Muscle of back (tissue), 3 donors: ENCODE measurements at regions not wholly inside any gene's neighbourhood (a gene's known extent, or its start where the extent isn't known, plus 50 kb on each side); places are given as distances from the start of the nearest gene placed in this dataset.
"Not testable (repeated sequence)": the region's sequence is repeated elsewhere in the genome, so short reads cannot be mapped to it uniquely, and the experiment has no call there.

ENCODE experiments used
- DNase-seq, 3 donors: peaks; one replicate each; pipeline versions ENCODE4 v3.0.0 to v3.0.0-alpha.2; 2013

GRCh38 chr22:23460517-23461031, 119.5 kb downstream of the IGLL1 start:
- DNase-seq = not testable (repeated sequence)

DNA sequence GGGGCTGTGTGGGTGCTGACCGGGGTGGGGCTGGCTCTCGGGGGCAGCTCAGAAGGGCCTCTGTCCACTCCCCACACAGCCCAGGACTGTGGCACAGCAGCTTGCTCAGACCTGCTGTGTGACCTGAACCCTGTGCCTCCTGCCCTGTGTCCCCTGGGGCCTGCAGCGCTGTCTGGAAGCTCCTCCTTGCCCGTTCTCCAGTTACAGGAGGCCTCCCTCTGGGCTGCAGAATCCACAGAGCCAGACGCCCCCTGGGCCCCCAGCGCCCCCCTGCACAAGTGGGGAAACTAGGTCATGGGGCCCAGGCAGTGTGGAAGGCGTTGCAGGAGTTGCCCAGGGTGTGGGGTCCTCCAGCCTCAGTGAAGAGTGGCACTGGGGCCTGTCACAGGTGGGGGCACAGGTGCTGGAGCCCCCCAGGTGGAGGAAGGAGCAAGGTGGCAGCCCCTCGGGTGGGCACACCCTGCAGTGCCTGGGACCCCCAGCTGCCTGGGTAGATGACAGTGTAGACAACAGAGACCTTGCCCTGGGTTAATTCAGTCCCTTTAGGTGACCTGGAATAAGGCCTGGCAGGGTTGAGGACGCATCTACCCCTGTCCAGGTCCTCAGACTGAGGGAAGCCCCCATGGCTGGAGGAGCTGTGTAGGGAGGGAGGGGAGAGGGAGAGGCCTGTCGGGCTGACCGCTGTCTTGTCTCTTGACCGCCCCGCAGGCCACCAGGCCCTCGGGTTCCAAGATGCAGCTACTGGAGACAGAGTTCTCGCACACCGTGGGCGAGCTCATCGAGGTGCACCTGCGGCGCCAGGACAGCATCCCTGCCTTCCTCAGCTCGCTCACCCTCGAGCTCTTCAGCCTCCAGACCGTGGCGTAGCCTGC, 120.2 kb downstream of the IGLL1 start:
- DNase-seq = not testable (repeated sequence)

GRCh38 chr22:23458663-23459541, 121.2 kb downstream of the IGLL1 start:
- no peak for DNase-seq

DNA sequence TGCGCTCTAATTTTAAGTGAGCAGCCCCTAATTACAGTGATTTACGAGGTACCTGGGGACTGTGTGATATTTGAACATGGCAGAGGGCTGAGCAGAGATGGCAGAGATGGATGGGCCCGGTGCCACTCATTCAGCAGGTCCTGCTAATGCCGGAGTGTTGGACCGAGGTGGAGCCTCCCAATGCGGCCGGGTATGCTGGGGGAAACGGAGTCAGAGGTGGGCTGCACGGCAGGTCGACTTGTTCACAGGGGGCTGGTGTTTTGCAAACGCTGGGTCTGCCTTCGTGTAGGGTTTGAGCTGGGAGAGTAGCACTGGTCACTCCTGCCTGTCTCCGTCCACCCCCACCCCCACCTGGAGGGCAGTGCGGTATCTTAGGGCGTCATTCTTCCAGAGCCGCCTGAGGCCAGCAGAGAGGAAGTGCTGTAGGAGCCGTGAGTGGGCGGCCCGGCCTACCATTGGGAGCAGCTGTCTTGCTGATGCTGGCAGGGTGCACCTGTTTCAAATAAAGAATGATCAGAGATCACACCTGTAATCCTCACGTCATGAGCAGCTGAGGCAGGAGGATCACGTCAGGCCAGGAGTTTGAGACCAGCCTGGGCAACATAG, 122.6 kb downstream of the IGLL1 start:
- no peak for DNase-seq

- DNase-seq = not testable (repeated sequence)
Observed at GRCh38 chr22:23456666-23457379, 123.3 kb downstream of the IGLL1 start.

DNA sequence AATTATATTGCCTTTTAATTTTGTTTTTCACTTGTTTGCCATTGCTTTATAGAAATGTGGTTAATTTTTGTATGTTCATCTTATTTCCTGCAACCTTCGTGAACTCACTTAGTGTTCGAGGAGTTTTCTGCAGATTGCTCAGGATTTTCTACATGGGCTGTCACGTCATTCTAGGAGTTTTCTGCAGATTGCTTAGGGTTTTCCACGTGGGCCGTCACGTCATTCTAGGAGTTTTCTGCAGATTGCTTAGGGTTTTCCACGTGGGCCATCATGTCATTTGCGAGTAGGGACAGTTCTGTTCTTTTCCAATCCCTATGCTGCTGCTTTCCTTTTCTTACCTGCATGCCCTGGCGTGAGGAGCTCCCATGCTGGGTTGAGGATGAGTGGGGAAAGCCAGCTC, 125.7 kb downstream of the IGLL1 start:
- not testable (repeated sequence) for DNase-seq

DNA sequence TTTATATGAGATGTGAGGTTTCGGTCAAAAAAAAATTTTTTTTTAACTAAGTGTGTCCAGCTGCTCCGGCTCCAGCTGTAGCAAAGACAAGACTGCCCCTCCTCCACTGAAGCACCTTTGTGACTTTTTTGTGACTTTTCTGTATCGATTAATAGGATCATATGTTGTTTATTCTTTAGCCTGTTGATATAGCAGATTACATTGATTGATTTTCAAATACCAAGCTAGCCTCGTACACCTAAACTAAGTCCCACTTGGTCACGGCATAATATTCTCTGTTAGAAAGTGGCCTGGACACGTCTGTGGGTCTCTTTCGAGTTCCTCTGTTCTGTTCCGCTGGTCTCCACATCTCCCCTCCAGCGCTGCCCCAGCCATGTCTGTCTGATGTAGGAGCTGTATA, 126.8 kb downstream of the IGLL1 start:
- DNase-seq = no peak

DNA sequence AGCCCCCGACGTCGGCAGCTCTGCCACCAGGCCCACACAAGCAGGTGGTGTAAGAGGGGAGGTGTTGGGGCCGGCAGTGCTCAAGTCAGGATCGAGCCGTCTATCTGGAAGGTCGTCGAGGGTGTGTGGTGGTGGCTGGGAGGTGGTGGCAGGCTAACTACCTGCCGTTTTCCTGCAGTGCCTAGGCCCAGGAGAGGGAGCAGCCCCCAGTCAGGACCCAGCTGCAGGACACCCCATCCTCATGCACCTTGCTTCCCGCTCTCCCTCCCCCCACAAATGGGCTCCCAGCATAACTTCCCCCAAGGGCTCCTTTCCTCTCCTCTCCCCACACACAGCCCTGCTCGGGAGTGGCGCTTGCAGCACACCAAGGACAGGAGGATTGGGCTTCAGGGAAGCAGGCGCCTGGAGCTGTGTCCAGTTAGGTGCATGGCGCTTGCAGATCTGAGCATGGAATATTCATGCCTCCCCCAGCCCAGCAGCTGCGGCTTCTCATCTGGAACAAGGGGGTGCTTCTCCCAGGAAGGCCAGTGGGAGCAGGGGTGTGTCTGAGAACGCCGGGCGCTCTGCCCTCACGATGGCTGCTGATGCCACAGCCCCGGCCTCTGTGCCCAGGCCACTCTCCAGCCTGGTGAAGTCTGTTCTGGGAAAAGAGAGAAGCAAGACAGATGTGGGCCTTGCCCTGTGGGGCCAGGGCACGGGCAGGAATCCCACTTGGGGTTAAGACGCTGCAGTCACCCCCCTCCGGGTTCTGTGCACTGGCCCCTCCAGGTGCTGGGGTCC, 127.7 kb downstream of the IGLL1 start:
- DNase-seq = no peak

GRCh38 chr22:23451452-23452230, 128.4 kb downstream of the IGLL1 start:
- DNase-seq = not testable (repeated sequence)

GRCh38 chr22:23450821-23451220, 129.3 kb downstream of the IGLL1 start:
- not testable (repeated sequence) for DNase-seq

DNA sequence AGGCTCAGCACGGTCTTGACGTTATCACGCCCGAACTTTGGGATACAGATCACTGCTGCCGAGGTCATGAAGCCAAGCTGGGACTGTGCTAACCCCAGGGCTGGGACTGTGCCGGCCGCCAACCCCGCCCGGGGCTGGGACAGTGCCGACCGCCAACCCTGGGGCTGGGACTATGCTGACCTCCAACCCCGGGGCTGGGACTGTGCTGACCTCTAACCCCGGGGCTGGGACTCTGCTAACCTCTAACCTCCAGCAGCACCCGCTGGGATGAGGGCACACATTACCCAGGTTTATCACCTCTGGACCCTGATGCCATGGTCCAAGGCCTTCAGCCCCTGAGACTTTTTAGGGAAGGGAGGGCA, 129.7 kb downstream of the IGLL1 start:
- no peak for DNase-seq

GRCh38 chr22:23449748-23450433, 130.2 kb downstream of the IGLL1 start:
- not testable (repeated sequence) for DNase-seq

DNA sequence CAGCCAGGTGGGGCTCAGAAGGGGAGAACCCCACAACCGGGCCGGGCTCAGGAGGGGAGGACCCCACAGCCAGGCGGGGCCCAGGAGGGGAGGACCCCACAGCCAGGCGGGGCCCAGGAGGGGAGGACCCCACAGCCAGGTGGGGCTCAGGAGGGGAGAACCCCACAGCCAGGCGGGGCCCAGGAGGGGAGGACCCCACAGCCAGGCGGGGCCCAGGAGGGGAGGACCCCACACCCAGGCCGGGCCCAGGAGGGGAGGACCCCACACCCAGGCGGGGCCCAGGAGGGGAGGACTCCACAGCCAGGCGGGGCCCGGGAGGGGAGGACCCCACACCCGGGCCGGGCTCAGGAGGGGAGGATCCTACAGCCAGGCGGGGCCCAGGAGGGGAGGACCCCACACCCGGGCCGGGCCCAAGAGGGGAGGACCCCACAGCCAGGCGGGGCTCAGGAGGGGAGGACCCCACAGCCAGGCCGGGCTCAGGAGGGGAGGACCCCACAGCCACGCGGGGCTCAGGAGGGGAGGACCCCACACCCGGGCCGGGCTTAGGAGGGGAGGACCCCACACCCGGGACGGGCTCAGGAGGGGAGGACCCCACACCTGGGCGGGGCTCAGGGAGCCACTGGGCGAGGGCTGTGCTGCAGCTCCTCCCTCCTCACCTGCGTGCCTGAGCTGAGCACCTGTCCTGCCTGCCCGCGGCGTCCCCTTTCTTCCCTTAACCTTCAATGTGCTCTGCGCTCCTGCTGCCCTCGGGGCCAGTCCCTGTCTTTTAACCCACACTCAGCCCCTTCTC, 131.4 kb downstream of the IGLL1 start:
- not testable (repeated sequence) for DNase-seq

DNA sequence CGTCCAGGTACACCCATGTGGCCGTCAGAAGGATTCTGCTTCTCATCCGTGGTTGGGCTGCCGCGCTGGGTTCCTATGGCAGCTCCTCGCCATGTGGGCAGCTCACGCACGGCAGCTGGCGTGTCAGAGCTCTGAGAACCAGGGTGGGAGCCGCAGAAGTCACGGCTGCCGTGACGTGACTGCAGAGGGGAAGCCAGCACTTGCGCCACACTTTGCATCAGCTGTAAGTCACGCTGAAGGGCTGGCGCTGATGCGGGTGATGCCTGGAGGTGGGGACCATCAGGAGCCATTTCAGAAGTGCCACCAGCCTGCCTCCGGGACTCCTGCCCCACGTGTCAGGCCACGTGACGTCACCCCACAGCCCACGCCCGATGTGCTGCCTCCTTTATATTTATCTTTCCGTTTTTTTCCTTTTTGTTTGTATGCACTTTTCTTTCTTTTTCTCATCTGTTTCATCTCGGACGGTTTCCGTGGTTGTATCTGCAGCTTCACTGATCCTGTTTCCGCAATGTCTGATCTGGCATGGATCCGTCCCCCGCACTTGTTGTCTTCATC, 133.2 kb downstream of the IGLL1 start:
- DNase-seq = no peak

- not testable (repeated sequence) for DNase-seq
Observed at GRCh38 chr22:23446194-23446593, 133.9 kb downstream of the IGLL1 start.

DNA sequence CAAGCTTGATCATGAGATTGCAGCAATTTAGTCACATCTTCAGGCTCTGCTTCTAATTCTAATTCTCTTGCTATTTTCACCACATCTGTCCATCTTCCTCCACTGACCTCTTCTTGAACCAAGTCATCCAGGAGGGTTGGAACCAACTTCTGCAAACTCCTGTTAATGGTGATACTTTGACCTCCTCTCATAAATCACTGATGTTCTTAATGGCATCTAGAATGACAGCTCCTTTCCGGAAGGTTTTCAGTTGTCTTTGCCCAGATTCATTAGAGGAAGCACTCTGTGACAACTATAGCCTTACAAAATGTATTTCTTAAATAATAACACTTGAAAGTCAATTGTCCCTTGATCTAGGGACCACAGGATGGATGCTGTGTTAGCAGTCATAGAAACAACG, 136.2 kb downstream of the IGLL1 start:
- not testable (repeated sequence) for DNase-seq

DNA sequence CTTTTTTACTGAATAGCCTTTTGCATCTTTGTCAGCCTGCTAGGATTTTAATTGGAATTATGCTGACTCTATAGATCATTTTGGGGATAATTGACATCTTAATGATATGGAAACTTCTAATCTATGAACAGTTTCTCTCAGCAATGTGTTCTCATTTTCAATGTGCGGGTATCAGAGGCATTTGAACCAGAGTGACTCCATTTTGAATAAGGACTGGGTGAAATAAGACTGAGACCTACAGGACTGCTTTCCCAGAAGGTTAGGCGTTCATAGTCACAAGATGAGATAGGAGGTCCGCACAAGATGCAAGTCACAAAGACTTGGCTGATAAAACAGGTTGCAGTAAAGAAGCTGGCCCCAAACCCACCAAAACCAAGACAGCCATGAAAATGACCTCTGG, 140.5 kb downstream of the IGLL1 start:
- DNase-seq = not testable (repeated sequence)

DNA sequence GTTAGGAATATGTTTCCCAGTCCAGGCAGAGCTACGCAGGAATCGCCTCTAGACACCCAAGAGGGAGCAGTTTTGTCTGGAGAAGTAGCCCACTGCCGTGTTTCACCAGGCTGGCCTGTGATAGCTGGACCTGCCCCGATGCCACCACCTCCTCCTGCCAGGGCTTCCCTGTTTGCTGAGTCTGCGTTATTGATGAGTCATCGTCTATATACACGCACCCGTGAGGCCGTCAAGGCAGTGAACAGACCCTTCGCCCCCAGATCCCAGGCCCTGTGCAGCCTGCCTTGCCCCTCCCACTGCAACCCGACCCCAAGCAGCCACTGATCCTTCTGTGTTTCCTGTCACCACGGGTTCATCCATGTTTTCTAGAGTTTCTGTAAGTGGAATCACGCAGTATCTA, 141.9 kb downstream of the IGLL1 start:
- no peak for DNase-seq
